ENCODE measurements at regions not wholly inside any gene's neighbourhood (a gene's known extent, or its start where the extent isn't known, plus 50 kb on each side); places are given as distances from the start of the nearest gene placed in this dataset.

DNA sequence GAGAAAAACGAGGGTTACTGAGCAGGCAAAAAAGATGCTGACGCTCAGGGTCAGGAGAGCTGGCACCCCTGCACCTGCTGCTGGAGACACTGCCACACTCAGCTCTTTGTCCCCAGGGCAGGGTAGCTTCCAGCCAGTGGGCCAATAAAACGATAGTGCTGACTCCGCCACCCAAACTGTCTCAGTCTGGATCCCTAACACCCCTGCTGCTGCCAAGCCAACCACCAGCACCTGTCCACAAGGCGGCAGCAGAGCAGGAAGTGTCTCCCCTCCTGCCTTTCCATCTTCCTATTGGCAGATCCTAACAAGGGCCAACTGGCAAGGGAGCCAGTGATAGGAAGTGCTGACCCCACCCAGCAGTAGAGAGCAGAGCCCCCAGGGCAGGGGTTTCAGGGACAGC is 531.5 kb upstream of the SALL3 start:
- DNase-seq (ENCODE audit: low read depth): no peak
- Histone ChIP-seq H3K27me3 (ENCODE audit: control insufficient read depth, insufficient read depth, low read length) (no peaks in the 10 kb centered on the region), H3K4me3 (ENCODE audit: low read depth, low read length) (no peak overlapping the region), H3K36me3 (ENCODE audit: control insufficient read depth, insufficient read depth, low read length) (no peaks in the 10 kb centered on the region)
- no peak for TF ChIP-seq CTCF (IDR thresholded peaks at IDR 0.05; ENCODE audit: insufficient read depth, low read length, poor library complexity, severe bottlenecking)

GRCh38 chr18:78448591-78448990 is 531.0 kb upstream of the SALL3 start:
- no peak for TF ChIP-seq CTCF (IDR thresholded peaks at IDR 0.05; ENCODE audit: insufficient read depth, low read length, poor library complexity, severe bottlenecking)
- DNase-seq (ENCODE audit: low read depth): no peak
- H3K4me3 ChIP-seq (ENCODE audit: low read depth, low read length): no peak overlapping the region
- no peaks in the 10 kb centered on the region for H3K36me3 ChIP-seq (ENCODE audit: control insufficient read depth, insufficient read depth, low read length)
- no peaks in the 10 kb centered on the region for H3K27me3 ChIP-seq (ENCODE audit: control insufficient read depth, insufficient read depth, low read length)

- no peaks in the 10 kb centered on the region for H3K27me3 ChIP-seq (ENCODE audit: control insufficient read depth, insufficient read depth, low read length)
Measured at GRCh38 chr18:78454221-78454620, 525.4 kb upstream of the SALL3 start.

DNA sequence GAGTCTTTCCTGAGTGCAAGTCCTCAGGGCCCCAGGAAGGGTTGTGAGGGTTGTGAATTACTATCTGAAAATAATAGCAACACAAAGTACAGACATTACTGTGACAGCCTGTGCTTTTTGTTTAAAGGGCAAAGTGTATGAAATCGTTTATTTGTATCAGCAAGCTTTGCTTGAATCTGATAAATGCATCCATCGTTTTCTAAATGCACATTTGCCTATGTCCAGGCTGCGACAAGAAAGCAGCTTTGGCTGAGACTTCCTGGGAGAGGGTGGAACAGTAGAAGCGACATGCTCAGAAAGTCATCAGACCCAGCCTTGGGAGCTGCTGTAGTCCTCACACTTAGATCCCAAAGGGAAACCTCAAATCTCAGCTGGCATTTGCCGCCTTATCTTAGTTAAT is 524.2 kb upstream of the SALL3 start:
- Histone ChIP-seq H3K4me3 (ENCODE audit: low read depth, low read length) (no peak overlapping the region), H3K36me3 (ENCODE audit: control insufficient read depth, insufficient read depth, low read length) (no peaks in the 10 kb centered on the region), H3K27me3 (ENCODE audit: control insufficient read depth, insufficient read depth, low read length) (no peaks in the 10 kb centered on the region)
- no peak for TF ChIP-seq CTCF (IDR thresholded peaks at IDR 0.05; ENCODE audit: insufficient read depth, low read length, poor library complexity, severe bottlenecking)
- DNase-seq (ENCODE audit: low read depth): no peak

More at GRCh38 chr18:78454221-78454620, 525.4 kb upstream of the SALL3 start:
- no peak for DNase-seq (ENCODE audit: low read depth)
- H3K4me3 ChIP-seq (ENCODE audit: low read depth, low read length): no peak overlapping the region
- H3K36me3 ChIP-seq (ENCODE audit: control insufficient read depth, insufficient read depth, low read length): no peaks in the 10 kb centered on the region
- TF ChIP-seq CTCF (IDR thresholded peaks at IDR 0.05; ENCODE audit: insufficient read depth, low read length, poor library complexity, severe bottlenecking): no peak

DNA sequence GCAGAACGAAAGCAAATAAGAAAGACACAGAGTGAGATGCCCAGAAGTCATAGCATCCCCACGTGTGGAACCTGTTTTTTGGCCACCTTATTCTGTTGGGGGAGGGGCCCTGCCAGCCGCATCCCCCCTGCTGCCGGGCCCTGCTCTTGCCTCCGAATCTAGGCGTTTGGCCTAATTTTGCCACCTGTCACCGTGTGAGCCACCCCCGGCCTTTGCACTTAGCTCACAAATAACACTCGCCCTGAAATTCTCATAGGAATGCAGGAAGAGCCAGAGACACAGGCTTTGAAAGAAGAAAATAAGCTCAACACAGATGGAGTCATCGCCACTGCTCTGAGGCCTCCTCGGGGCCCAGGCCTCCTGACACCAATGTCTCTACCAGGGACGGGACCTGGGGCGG is 522.6 kb upstream of the SALL3 start:
- DNase-seq (ENCODE audit: low read depth): no peak
- TF ChIP-seq CTCF (IDR thresholded peaks at IDR 0.05; ENCODE audit: insufficient read depth, low read length, poor library complexity, severe bottlenecking): no peak
- Histone ChIP-seq H3K27me3 (ENCODE audit: control insufficient read depth, insufficient read depth, low read length) (no peaks in the 10 kb centered on the region), H3K4me3 (ENCODE audit: low read depth, low read length) (no peak overlapping the region), H3K36me3 (ENCODE audit: control insufficient read depth, insufficient read depth, low read length) (no peaks in the 10 kb centered on the region)

DNA sequence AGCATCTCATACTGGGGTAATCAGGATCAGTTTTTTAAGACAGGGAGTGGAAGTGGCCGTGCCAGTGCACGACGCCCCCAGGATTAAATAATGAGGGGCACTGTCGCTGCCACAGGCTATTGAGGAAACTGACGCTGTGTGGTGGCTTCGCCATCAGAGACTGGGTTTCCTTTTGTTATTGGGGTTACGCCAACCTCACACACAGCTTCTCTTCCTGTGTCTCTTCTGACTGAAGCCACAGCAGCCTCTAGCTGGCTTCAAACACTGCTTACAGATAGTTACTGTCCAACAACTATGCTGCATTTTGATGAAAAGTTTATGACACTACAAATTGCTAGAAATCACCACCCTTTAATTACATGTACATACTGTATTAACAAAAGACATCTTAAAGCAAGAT is 521.9 kb upstream of the SALL3 start:
- no peak for TF ChIP-seq CTCF (IDR thresholded peaks at IDR 0.05; ENCODE audit: insufficient read depth, low read length, poor library complexity, severe bottlenecking)
- Histone ChIP-seq H3K27me3 (ENCODE audit: control insufficient read depth, insufficient read depth, low read length) (no peaks in the 10 kb centered on the region), H3K36me3 (ENCODE audit: control insufficient read depth, insufficient read depth, low read length) (no peaks in the 10 kb centered on the region), H3K4me3 (ENCODE audit: low read depth, low read length) (no peak overlapping the region)
- no peak for DNase-seq (ENCODE audit: low read depth)
